GM12878 (cell line): ENCODE measurements at regions not wholly inside any gene's neighbourhood (a gene's known extent, or its start where the extent isn't known, plus 50 kb on each side); places are given as distances from the start of the nearest gene placed in this dataset.
A peak's percentile ranks its signal among the peaks of the same experiment; 100 is the strongest.
"Not testable (repeated sequence)": the region's sequence is repeated elsewhere in the genome, so short reads cannot be mapped to it uniquely, and the experiment has no call there.

Experiments used
- ATAC-seq: fragments of 200-7000 bp; cut with Tn5 transposase; 3 replicates; pipeline ENCODE4 v1.9.1; 2020; ENCODE audit warnings: mild to moderate bottlenecking, moderate library complexity
- BruUV-seq: library from RNA; stranded (reverse); fragments of 400-500 nt; replicated peaks from 2 replicates; lab custom pipeline; 2021; lab: Mats Ljungman, UMichigan
- CTCF ChIA-PET: fragments of 300-600 bp; sonication (Branson Sonifier 250); formaldehyde crosslinking; extraction: SDS; loops from one replicate; lab custom pipeline; 2021; ENCODE audit warnings: inconsistent platforms; lab: Yijun Ruan, JAX
- POLR2A ChIA-PET: fragments of 350-600 bp; formaldehyde crosslinking; extraction: SDS; loops from one replicate; lab custom pipeline; 2021; ENCODE audit warnings: inconsistent platforms; lab: Charles Lee
- RAD21 ChIA-PET: fragments of 300-600 bp; sonication (Branson Sonifier 250); formaldehyde crosslinking; loops from one replicate; lab custom pipeline; 2023; ENCODE audit warnings: antibody characterized with exemption; ENCODE audit not compliant: unreplicated experiment; lab: Charles Lee
- SMC1A ChIA-PET: fragments of 300-600 bp; sonication (Branson Sonifier 250); formaldehyde crosslinking; loops from one replicate; lab custom pipeline; 2023; ENCODE audit not compliant: unreplicated experiment, uncharacterized antibody; lab: Charles Lee
- DNase-seq: peaks from one replicate; pipeline ENCODE4 v3.0.0-alpha.2; 2011; ENCODE audit warnings: low read depth, low spot score
- FAIRE-seq: peaks from 3 replicates; lab custom pipeline; 2011; peaks lifted over from hg19 to GRCh38; lab: Jason Lieb, UNC
- H2AFZ ChIP-seq: 2 replicates; pipeline ENCODE4 v1.6.0; 2011; ENCODE audit warnings: low read depth, low read length, control low read depth; ENCODE audit not compliant: control insufficient read depth
- H3K27ac ChIP-seq: 2 replicates; pipeline ENCODE4 v1.5.1; 2011; ENCODE audit warnings: control low read depth; ENCODE audit not compliant: control insufficient read depth, insufficient read depth
- H3K27me3 ChIP-seq, 2 experiments: replicated peaks in 1 of 2; 2 replicates each; pipeline versions ENCODE4 v1.6.0 to v1.6.1; 2011; ENCODE audit warnings: low read length in 1 of 2; ENCODE audit not compliant: control insufficient read depth in 2 of 2, insufficient read depth in 2 of 2
- H3K36me3 ChIP-seq, 2 experiments: 2 replicates each; pipeline ENCODE4 v1.5.1; 2011; ENCODE audit warnings: low read length in 1 of 2; ENCODE audit not compliant: control insufficient read depth in 2 of 2, insufficient read depth in 2 of 2
- H3K4me1 ChIP-seq: 2 replicates; pipeline ENCODE4 v1.6.1; 2011; ENCODE audit warnings: mild to moderate bottlenecking, low read length, moderate library complexity, mixed read lengths; ENCODE audit not compliant: control insufficient read depth, insufficient read depth
- H3K4me2 ChIP-seq: 2 replicates; pipeline ENCODE4 v1.6.0; 2011; ENCODE audit warnings: control low read depth; ENCODE audit not compliant: control insufficient read depth, insufficient read depth
- H3K4me3 ChIP-seq: fragments of 200-600 bp; sonication (generic); 2 replicates; pipeline ENCODE4 v1.5.1; 2016
- H3K79me2 ChIP-seq: 2 replicates; pipeline ENCODE4 v1.6.0; 2011; ENCODE audit warnings: low read length; ENCODE audit not compliant: control insufficient read depth, insufficient read depth
- H3K9ac ChIP-seq: 2 replicates; pipeline ENCODE4 v1.8.0; 2011; ENCODE audit warnings: low read length, control low read depth, mixed read lengths; ENCODE audit not compliant: control insufficient read depth, insufficient read depth
- H3K9me3 ChIP-seq: replicated peaks from 3 replicates; pipeline ENCODE4 v1.5.1; 2011; ENCODE audit warnings: mild to moderate bottlenecking, low read length; ENCODE audit not compliant: control insufficient read depth, insufficient read depth
- H4K20me1 ChIP-seq: 2 replicates; pipeline ENCODE4 v1.6.0; 2011; ENCODE audit not compliant: control insufficient read depth, insufficient read depth
- BACH1 ChIP-seq: fragments of 450-650 bp; IDR thresholded peaks from 2 replicates; pipeline ENCODE4 v1.6.1; 2017; ENCODE audit warnings: mild to moderate bottlenecking, borderline replicate concordance
- BHLHE40 ChIP-seq, 2 experiments: fragments of 450-650 bp in 1 of 2; IDR thresholded peaks; 2 replicates each; pipeline ENCODE4 v1.6.1; 2011 to 2017; ENCODE audit warnings: low read depth in 2 of 2, borderline replicate concordance in 1 of 2, improper control_type of control experiment in 1 of 2, low read length in 1 of 2, mild to moderate bottlenecking in 1 of 2
- CBFB ChIP-seq: IDR thresholded peaks from 2 replicates; pipeline ENCODE4 v1.6.1; 2016; ENCODE audit warnings: antibody characterized with exemption, low read depth
- CBX5 ChIP-seq: sonication (generic); IDR thresholded peaks from 2 replicates; pipeline ENCODE4 v1.6.1; 2016; ENCODE audit warnings: low read depth, moderate library complexity, mild to moderate bottlenecking, inconsistent platforms
- CHD2 ChIP-seq: IDR thresholded peaks from 2 replicates; pipeline ENCODE4 v1.6.1; 2011; ENCODE audit warnings: low read depth, low read length, improper control_type of control experiment, borderline replicate concordance
- HDGF ChIP-seq: fragments of 450-650 bp; IDR thresholded peaks from 2 replicates; pipeline ENCODE4 v1.6.1; 2016; ENCODE audit warnings: antibody characterized with exemption
- IKZF1 ChIP-seq: fragments of 450-650 bp; conservative IDR thresholded peaks from 2 replicates; pipeline ENCODE4 v1.6.1; 2017; ENCODE audit warnings: antibody characterized with exemption, mild to moderate bottlenecking
- NBN ChIP-seq: fragments of 450-650 bp; IDR thresholded peaks from 2 replicates; pipeline ENCODE4 v1.6.1; 2016
- NRF1 ChIP-seq: conservative IDR thresholded peaks from 2 replicates; pipeline ENCODE4 v1.6.1; 2011; ENCODE audit warnings: mild to moderate bottlenecking, low read depth, low read length, improper control_type of control experiment
- POLR2A ChIP-seq: IDR thresholded peaks from 2 replicates; pipeline ENCODE4 v1.6.1; 2011; ENCODE audit warnings: low read depth, mild to moderate bottlenecking, low read length
- POLR2AphosphoS5 ChIP-seq: IDR thresholded peaks from 2 replicates; pipeline ENCODE4 v1.6.1; 2011; ENCODE audit warnings: mild to moderate bottlenecking, low read length, inconsistent platforms
- SIX5 ChIP-seq: IDR thresholded peaks from 2 replicates; pipeline ENCODE4 v1.6.1; 2011; ENCODE audit warnings: mild to moderate bottlenecking, low read depth, low read length, moderate library complexity; ENCODE audit not compliant: severe bottlenecking
- SMARCA5 ChIP-seq: fragments of 450-650 bp; IDR thresholded peaks from 2 replicates; pipeline ENCODE4 v1.6.1; 2017; ENCODE audit warnings: mild to moderate bottlenecking
- SRF ChIP-seq, 2 experiments: IDR thresholded peaks; 2 replicates each; pipeline ENCODE4 v1.6.1; 2011; ENCODE audit warnings: low read depth in 2 of 2, low read length in 2 of 2, mild to moderate bottlenecking in 1 of 2, moderate library complexity in 1 of 2
- TAF1 ChIP-seq: IDR thresholded peaks from 2 replicates; pipeline ENCODE4 v1.6.1; 2011; ENCODE audit warnings: mild to moderate bottlenecking, low read depth, low read length, borderline replicate concordance
- TARDBP ChIP-seq: IDR thresholded peaks from 2 replicates; pipeline ENCODE4 v1.6.1; 2016; ENCODE audit warnings: borderline replicate concordance
- TCF12 ChIP-seq: IDR thresholded peaks from 2 replicates; pipeline ENCODE4 v1.6.1; 2011; ENCODE audit warnings: low read depth, mild to moderate bottlenecking, low read length
- ZNF687 ChIP-seq: fragments of 450-650 bp; IDR thresholded peaks from 2 replicates; pipeline ENCODE4 v1.6.1; 2017; ENCODE audit warnings: mild to moderate bottlenecking, moderate library complexity
- WGBS: methylation state at CpG from one replicate; pipeline ENCODE4 v1.1.6; 2016; ENCODE audit warnings: low lambda C conversion rate; ENCODE audit not compliant: insufficient replicate concordance, insufficient coverage; ENCODE audit errors: missing lambda C conversion rate; 5-methylcytosine and 5-hydroxymethylcytosine counted together
- in situ Hi-C: fragments of 300-500 bp; cut with MboI; formaldehyde crosslinking; loops from 9 replicates; pipeline ENCODE4 v1.14.3; 2018; ENCODE audit warnings: mixed read lengths
- intact Hi-C: fragments of 100-400 bp; cut with micrococcal nuclease; formaldehyde crosslinking; loops from one replicate; pipeline ENCODE4 v1.14.2; 2022; ENCODE audit not compliant: unreplicated experiment
- TF ChIP-seq, protein P1 (sequence below): fragments of 450-650 bp; conservative IDR thresholded peaks from 2 replicates; pipeline ENCODE4 v1.6.1; 2017; ENCODE audit warnings: mild to moderate bottlenecking, moderate library complexity

DNA sequence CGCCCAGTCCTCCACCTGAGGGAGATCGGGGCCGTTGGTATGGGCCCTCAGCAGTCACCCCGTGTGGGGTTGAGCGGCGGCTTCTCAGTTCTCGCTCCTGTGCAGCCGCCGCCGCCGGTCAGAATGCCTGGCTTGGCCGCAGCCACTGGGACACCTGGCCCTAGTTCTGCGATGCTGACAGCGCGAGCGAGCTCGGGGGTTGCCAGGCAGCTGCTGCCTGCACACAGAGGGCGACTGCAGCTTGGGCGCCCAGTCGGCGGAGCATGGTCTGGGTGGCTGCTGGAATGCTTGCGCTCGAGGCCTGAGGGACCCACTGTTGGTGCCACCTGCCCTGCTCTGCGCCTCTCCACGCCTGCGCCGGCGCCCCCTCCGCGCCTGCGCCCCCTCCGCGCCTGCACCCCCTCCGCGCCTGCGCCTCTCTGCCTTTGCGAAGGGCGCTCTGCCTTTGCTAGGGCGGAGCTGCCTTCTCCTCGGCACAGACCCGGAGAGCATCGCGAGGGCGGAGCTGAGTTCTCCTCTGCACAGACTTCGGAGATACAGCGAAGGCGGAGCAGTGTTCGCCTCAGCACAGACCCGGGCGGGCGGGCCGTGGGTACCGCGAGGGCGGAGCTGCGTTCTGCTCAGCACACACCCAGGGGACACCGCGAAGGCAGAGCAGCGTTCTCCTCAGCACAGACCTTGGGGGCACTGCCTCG, 1648.3 kb downstream of the SPATA31A7 start:
- intact Hi-C loops, H3K27me3 ChIP-seq, H3K9me3 ChIP-seq, in situ Hi-C loops, H3K4me1 ChIP-seq, H3K79me2 ChIP-seq, H3K36me3 ChIP-seq, H3K9ac ChIP-seq, BruUV-seq, H4K20me1 ChIP-seq, FAIRE-seq, CTCF ChIA-PET: not testable (repeated sequence)
- TF ChIP-seq BACH1, result peak; percentile 49; the same call in 1 of the 2 replicates
- peak; percentile 95 for TF ChIP-seq HDGF
- peak; percentile 39; the same call in 1 of the 2 replicates for TF ChIP-seq TAF1
- 0 out of 2 replicates have a peak, but pooled peaks have one; percentile 17 for TF ChIP-seq POLR2AphosphoS5
- TF ChIP-seq TCF12, result peak; percentile 68; the same call in 1 of the 2 replicates
- TF ChIP-seq NRF1, result peak; percentile 75
- TF ChIP-seq CBX5, result 0 out of 2 replicates have a peak, but pooled peaks have one; percentile 81
- TF ChIP-seq CHD2, result peak; percentile 88
- peak; percentile 93 for TF ChIP-seq IKZF1
- TF ChIP-seq SRF (IDR thresholded peaks at IDR 0.05; ENCODE audit: low read depth in 2 of 2, low read length in 2 of 2), result 0 out of 4 replicates have a peak, but pooled peaks of 1 of the 2 experiments have one; percentile 46
- TF ChIP-seq, protein P1, sequence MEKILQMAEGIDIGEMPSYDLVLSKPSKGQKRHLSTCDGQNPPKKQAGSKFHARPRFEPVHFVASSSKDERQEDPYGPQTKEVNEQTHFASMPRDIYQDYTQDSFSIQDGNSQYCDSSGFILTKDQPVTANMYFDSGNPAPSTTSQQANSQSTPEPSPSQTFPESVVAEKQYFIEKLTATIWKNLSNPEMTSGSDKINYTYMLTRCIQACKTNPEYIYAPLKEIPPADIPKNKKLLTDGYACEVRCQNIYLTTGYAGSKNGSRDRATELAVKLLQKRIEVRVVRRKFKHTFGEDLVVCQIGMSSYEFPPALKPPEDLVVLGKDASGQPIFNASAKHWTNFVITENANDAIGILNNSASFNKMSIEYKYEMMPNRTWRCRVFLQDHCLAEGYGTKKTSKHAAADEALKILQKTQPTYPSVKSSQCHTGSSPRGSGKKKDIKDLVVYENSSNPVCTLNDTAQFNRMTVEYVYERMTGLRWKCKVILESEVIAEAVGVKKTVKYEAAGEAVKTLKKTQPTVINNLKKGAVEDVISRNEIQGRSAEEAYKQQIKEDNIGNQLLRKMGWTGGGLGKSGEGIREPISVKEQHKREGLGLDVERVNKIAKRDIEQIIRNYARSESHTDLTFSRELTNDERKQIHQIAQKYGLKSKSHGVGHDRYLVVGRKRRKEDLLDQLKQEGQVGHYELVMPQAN, result peak; percentile 26; the same call in 1 of the 2 replicates
- TF ChIP-seq CBFB, result 0 out of 2 replicates have a peak, but pooled peaks have one; percentile 21
- TF ChIP-seq SMARCA5, result 0 out of 2 replicates have a peak, but pooled peaks have one; percentile 11
- peak in 1 of 2 experiments; percentile 48; a peak in 2 of 4 replicates for TF ChIP-seq BHLHE40 (IDR thresholded peaks at IDR 0.05; ENCODE audit: borderline replicate concordance in 1 of 2, low read depth in 2 of 2, low read length in 1 of 2)
- peak; percentile 68 for TF ChIP-seq POLR2A
- peak; percentile 49 for TF ChIP-seq NBN
- peak; percentile 13 for TF ChIP-seq SIX5
- 0 out of 2 replicates have a peak, but pooled peaks have one; percentile 10 for TF ChIP-seq TARDBP
- 0 out of 2 replicates have a peak, but pooled peaks have one; percentile 50 for TF ChIP-seq ZNF687
- H3K4me3 ChIP-seq, result peak overlapping the region; percentile 61
- peak overlapping the region; percentile 85 for H2AFZ ChIP-seq
- SMC1A ChIA-PET, result interaction anchor here (0.8 kb wide), 1 partner anchor 34 kb away, joined by 3 read pairs; no protein-coding TSS in a partner anchor
- peak overlapping the region; percentile 82 for H3K4me2 ChIP-seq
- RAD21 ChIA-PET, result interaction anchor here (1.2 kb wide), 1 partner anchor 36 kb away, joined by 4 read pairs; no protein-coding TSS in a partner anchor
- H3K27ac ChIP-seq, result peak overlapping the region; percentile 39
- POLR2A ChIA-PET, result interaction anchor here (0.9 kb wide), 1 partner anchor 979 kb away, joined by 3 read pairs; no protein-coding TSS in a partner anchor
- peak; percentile 89 for DNase-seq
- 1% methylated on average over 51 of the region's 60 CpGs for WGBS
- peak; percentile 100 for ATAC-seq
